HG03108 (cell line): ENCODE measurements at regions not wholly inside any gene's neighbourhood (a gene's known extent, or its start where the extent isn't known, plus 50 kb on each side); places are given as distances from the start of the nearest gene placed in this dataset.
"Not testable (repeated sequence)": the region's sequence is repeated elsewhere in the genome, so short reads cannot be mapped to it uniquely, and the experiment has no call there.

ENCODE experiments used
- ATAC-seq: cut with Tn5 transposase; IDR thresholded peaks from one replicate; pipeline ENCODE4 v1.9.1; 2021; ENCODE audit warnings: moderate library complexity; ENCODE audit not compliant: unreplicated experiment

DNA sequence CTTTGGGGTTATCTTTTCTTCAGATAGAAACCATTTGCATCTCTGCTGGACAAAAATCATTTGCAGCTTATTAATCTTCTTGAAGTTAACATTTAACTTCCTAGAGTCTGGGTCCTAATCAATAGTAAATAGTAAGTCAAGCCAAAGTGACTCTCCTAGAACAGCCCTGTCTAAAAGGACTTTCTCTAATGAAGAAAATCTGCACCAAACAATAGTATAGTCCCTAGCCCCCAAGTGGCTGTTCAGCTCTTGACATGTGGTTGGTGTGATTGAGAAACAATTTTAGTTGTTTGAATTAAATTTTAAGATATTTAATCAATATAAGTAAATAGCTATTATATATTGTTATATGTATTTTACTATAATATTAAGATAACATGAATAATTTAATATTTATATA is 64.6 kb upstream of the SHB start:
- no peak for ATAC-seq

DNA sequence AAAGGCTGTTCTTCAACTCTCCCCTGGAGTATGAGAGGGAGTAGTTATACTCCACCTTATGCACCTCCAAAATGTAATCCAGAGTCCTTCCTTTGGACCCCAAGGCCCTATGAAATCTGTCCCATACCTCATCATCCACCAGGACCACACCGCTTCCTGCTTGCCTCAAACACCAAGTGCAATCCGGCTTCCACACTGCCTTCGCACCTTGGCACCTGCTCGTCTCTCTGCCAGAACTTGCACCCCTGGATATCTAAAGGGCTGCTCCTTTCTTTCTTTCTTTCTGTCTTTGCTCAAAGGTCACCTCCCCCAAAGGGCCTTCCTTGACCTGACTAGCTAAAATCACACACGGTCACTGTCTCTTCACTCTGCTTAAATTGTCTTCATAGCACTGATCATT is 63.9 kb upstream of the SHB start:
- no peak for ATAC-seq

DNA sequence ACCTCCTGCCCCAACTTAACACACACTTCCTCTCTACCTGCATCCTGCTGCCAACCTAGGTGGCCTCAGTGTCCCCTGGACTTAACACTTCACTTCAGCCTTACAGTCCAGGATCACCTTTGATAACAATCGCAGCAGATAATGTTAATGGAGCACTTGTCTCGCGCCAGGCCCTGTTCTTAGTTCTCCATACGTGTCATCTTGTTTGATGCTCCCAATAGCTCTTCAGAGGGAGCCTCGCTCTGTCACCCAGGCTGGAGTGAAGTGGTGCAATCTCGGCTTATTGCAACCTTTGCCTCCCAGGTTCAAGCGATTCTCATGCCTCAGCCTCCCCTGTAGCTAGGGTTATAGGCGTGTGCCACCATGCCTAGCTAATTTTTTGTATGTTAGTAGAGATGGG is 62.7 kb upstream of the SHB start:
- no peak for ATAC-seq

DNA sequence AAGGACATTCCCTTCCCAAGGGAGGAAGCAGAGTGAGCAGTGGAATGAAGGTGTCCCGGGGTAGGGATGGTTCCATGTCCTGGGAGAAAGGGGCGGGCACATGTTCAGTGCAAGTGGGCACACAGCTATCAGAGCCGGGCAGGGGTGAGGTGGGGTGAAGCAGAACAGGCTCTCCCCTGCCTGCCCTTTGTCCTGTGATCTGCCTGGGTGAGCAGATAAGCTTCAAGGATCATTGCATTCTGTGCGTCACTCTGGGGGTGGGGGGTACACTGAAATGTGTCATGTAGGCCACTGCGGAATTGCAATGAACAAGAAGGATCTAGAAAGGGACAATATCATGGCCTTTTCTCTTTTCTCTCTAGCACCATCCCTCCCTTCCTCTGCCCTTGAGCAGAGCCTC is 61.7 kb upstream of the SHB start:
- ATAC-seq, result no peak

DNA sequence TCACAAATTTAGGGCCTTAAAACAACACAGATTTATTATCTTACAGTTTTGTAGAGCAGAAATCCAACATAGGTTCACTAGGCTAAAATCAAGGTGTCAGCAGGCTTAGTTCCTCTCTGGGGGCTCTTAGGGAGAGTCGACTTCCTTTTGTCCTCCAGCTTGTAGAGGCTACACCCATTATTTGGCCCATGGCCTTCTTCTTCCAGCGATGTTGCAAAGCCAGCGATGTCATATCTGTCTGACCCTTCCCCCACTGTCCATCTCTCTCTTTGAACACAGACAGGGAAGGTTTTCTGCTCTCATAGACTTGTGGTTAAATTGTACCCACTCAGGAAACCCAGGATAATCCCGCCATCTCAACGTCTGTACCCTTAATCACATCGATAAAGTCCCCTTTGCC is 60.3 kb upstream of the SHB start:
- no peak for ATAC-seq

DNA sequence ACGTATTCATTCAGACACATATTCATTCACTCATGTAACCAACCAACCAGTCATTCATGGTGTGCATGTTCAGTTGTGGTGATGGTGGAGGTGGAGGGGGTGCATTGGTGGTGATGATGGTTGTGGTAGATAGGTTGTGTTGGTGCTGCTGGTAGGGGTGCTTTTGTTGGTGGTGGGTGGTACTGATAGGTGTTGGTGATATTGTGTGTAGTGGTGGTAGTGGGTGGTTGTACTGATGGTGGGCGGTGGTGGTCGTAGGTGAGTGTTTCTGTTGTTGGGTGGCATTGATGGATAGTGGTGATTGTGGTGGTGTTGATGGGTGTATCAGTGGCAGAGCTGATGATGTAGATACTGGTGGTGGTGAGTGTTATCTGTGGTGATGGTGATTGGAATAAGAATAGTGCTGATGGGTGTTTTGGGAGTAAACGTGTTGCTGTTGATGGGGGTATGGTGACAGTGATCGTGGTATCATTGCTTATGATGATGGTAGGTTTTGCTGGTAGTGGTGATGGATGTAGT is 59.8 kb upstream of the SHB start:
- ATAC-seq, result no peak

DNA sequence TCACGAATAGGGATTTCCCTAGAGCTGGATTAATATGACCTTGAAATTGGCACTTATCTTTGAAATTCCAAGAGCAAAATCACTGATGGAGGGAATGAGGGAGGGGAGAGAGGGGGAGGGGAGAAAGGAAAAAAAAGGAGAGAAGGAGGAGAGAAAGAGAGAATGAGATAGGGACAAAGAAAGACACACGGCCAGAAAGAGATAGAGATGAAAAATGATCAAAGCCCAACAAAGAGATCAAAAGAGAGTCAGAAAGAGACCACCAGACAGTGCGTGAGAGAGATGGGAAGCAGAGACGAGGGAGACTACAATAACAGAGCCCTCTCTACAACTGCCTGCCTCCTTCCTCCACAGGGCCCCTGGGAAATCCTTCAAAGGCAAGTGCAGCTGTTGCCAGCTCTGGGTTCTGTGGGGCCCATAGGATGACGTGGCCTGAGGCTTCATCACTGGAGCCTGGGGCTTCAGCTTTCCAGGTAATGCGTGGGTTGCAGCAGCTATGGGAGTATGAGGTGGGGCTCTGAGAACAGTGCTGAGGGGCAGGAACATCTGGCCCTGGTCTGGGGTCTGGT is 58.3 kb upstream of the SHB start:
- no peak for ATAC-seq

DNA sequence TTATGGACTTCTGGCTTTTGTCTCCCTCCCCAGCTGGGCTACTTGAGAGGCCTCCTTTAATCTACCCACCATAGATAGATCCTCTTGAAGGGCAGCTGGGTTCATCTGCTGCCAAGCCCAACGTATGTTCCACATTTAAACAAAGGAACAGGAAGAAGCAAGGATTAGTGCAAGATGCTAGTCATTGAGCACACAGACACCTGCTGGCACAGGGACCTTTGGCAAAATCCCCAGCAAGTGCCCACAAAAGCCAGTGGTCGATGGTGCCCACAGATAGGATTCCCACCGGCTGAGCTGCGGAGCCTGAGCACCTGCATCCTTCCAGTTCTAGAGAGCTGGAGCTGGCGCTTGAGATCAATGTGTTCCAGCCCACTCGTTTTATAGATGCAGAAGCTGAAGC is 57.7 kb upstream of the SHB start:
- no peak for ATAC-seq

DNA sequence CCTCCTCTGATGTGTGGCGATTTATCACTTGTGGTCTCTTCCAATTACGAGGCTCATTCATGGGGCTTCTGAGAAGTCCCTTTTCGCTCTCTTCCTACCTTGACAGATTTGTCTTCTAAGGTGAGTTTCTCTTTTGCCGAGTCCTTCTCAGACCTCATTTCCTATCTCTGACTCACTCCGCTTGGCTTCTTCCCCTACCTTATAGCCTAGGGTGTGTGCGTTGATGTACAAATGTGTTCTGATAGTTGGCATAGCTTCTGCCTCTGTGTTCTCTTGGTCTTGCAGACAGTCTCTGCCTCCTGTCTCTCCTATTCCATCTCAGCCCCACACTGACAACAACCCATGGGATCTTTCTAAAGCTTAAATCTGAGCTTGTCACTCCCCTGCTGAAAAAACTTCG is 56.9 kb upstream of the SHB start:
- ATAC-seq, result no peak

DNA sequence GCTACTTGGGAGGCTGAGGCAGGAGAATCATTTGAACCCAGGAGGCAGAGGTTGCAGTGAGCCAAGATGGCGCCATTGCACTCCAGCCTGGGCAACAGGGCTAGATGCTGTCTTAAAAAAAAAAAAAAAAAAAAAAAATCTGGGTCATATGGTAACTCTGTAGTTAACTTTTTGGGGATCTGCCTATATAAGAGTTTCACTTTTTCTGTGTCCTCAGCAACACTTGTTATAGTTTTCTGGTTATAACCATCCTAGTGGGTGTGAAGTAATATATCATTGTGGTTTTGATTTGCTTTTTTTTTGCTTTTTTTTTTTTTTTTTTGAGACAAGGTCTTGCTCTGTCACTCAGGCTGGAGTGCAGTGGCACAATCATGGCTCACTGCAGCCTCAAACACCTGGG is 54.3 kb upstream of the SHB start:
- not testable (repeated sequence) for ATAC-seq

DNA sequence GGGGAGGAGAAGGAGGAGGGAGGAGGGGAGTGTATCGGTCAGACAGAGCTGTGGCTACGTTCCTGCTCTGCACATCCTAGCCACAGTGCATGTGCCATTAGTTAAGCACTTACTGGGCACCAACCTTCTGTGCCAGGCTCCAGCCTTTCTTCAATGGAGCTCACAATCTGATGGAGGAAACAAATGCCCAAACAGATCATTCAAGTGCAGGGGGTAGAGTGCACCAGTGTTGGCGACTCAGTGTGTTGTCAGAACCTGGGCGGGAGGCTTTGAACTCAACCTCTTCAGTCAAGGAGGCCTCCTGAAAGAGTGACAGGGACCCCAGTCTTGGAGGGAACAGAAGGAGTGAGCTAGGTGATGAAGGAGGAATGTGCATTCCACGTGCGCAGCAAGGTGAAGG is 51.9 kb upstream of the SHB start:
- ATAC-seq, result no peak

DNA sequence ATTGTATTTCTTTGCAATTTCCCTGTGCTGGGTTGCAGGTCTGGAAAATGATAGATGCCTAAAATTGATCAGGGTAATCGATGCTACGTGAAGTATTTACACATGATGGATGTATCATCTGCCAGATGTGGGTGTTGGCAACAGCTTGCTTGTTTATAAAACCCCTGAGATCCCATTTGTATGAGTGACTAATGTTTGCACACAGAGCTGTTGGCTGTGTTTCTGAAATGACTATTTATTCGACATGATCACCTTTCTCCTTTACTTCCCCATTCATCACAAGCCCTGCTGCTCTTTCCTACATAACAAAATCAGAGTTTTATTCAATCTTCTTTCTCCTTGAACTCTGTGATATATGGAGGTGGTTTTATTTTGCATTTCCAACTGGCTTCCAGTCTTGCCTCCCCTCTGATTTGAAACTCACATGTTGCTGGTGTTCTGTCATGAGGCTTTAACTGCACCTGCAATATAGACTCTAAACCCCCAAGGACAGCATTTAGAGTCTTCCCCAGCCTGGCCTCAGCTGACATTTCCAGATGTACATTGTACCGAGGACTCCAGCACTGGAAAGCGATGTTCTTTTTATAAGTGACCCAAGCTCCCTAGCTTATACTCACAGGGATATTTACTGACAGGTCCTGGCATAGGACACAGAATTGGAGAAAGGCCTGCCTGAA is 50.7 kb upstream of the SHB start:
- ATAC-seq, result no peak

DNA sequence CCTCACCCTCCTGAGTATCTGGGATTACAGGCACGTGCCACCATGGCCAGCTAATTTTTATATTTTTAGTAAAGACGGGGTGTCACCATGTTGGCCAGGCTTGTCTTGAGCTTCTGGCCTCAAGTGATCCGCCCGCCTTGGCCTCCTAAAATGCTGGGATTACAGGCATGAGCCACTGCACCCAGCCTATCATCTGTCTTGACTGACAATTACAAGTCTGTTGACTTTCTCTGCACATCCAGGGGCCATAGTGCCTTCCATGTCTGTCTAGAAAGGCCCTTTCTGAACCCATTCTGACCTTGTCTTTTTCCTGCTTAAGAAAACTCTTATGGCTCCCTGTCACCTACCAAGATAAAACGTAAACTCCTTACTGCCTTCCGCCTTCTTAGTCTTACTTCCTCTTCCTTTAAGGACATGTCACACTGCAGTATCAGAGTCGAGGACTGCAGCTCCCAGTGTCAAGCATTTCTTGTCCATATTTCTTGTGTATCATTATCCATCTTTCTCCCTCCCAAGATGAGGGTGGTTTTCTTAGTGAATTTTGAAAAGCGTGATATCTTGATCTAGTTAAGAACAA is 49.9 kb upstream of the SHB start:
- no peak for ATAC-seq
